Keratinocyte (primary cell): ENCODE measurements at regions not wholly inside any gene's neighbourhood (a gene's known extent, or its start where the extent isn't known, plus 50 kb on each side); places are given as distances from the start of the nearest gene placed in this dataset.

Source experiments
- CTCF ChIP-seq, 3 experiments: IDR thresholded peaks in 1 of 3; conservative IDR thresholded peaks in 1 of 3; optimal IDR thresholded peaks in 1 of 3; 2 replicates in 2 of 3; 3 replicates in 1 of 3; pipeline versions ENCODE3 to v1.5.1; 2011; ENCODE audit warnings: low read length in 3 of 3, mild to moderate bottlenecking in 3 of 3, moderate library complexity in 2 of 3, control low read depth in 1 of 3, inconsistent platforms in 1 of 3; ENCODE audit not compliant: insufficient read depth in 2 of 3; ENCODE audit errors: extremely low read depth in 1 of 3
- EZH2 ChIP-seq: IDR thresholded peaks from one replicate; pipeline ENCODE4 v1.6.1; 2012; ENCODE audit warnings: inconsistent platforms, mild to moderate bottlenecking, low read length, moderate library complexity

- TF ChIP-seq CTCF (optimal IDR thresholded peaks at IDR 0.05 in 1 of 3, IDR thresholded peaks at IDR 0.05 in 1 of 3, conservative IDR thresholded peaks at IDR 0.05 in 1 of 3; ENCODE audit: extremely low read depth in 1 of 3, insufficient read depth in 2 of 3, low read length in 3 of 3) (no peak), EZH2 (no peak)
Measured at GRCh38 chr12:53840316-53840715, 88.5 kb upstream of the CISTR start.
